Activated T-cell treated with anti-CD3 and anti-CD28 coated beads for 4 hours (primary cell): ENCODE measurements at regions not wholly inside any gene's neighbourhood (a gene's known extent, or its start where the extent isn't known, plus 50 kb on each side); places are given as distances from the start of the nearest gene placed in this dataset.
"Not testable (repeated sequence)": the region's sequence is repeated elsewhere in the genome, so short reads cannot be mapped to it uniquely, and the experiment has no call there.

ENCODE experiments used
- DNase-seq: peaks from one replicate; pipeline ENCODE4 v3.0.0-alpha.2; 2020

DNA sequence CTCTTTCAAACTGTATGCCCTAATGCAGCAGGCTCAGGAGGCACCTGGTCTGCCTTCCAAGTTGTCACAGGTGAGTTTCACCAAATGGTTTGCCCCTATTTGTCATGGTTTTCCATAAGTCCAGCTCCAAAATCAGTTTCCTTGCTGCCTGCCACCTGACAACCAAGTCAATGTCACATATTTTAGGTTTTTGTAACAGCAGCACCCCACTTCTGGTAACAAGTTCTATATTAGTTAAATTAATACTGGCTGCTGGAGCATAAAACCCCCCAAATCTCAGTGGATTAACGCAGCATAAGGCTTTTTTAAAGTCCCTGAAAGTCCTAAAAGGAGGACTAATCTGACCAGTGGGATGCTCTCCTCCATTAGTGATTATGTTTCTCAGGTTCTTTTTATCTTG lies 200.7 kb downstream of the RRAGC start:
- no peak for DNase-seq

DNA sequence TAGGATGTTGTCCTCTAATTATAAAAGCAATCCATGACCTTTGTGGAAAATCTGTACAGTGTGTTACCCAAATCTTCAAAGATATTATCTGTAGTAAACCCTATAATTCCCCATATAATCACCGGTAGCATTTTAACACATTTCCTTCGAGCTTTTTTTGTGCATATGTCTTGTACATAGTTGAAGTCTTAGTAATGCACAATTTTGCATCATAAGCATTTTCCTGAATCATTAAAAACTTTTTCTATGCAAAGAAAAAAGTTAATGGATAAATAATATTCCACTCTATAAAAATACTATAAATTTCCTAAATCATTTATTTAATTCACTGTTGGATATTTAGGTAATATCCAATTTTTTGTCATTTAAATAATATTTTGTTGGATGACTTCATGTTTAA lies 201.7 kb downstream of the RRAGC start:
- no peak for DNase-seq

DNA sequence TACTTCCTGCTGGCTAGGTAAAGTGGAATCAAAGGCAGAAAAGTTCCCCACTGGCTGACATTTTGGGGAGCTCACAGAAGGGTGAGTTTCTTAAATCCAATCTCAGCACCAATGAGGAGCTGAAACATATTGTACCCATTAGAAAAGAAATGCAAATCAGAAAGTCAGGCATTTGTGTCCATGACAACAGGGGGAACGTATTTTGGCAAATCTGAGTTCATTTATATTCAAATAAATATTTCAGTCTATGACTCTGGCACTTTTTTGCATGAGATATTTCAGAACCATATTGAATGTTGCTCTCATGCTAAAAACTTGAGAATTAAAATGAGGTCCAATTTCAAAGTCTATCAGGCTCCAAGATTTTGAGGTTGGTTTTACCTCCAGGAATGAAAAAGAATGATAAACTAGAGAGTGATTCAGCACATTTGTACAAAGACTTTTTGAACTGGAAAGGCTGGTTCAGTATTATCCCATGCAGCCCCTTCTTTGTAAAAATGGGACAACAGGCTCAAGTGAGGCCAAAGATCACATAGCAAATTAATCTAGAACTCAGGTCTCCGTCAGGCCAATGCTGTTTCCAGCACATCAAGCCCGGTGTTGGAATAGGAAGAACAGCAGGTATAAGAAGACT lies 202.2 kb downstream of the RRAGC start:
- no peak for DNase-seq

DNA sequence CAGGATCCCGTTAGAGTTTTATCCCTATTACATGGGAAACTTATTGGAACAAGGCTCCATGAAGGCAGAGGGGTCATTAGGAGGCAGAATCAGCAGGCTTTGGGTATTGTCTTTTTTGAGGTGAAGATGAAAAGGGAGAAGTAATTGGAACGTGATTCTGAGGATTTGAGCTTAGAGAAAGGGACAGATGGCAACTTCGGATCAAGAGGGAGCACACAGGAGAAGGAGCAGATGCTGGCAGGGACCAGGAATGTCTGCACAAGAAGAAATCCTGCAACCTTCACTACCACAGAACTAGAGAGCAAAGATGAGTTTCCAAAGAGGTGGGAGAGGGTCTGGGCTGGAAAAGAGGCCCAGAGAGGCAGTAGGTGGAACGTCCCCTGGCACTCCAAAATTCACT lies 202.8 kb downstream of the RRAGC start:
- no peak for DNase-seq

DNA sequence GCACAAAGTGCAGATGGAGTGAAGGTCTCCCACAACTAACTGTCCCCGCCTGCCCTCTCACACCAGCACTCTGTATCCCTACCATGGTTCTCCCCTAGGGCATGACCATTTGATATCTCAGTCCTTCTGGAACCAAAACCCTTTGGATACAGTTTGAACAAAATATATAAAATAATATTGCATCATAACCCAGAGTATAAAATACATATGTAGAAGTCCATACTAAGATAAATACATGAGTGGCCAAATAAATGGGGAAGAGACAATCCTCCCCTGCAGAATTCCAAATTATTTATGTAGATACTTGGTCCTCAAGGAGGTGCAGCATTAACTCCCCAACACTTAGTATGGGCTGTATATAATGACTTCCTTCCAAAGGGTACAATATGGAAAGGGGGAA lies 207.4 kb downstream of the RRAGC start:
- DNase-seq: no peak

DNA sequence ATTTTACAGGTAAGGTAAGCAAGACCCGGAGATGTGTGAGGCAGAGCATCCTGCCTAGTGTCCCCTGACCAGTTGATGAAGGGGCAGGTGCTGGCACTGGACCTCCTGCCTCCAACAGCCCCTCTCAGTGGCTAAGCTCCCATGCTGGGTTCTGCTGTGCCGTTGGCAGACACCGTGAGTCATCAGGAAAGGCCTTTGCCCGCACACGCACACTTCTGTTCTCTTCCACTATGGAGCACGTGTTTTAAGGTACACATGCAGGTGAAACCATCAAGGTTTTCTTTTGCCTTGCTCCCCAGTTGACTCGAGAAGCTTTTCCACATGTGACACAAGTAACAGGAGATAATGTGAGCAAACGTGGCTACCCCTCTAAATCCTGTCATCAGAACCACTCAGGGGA lies 207.9 kb downstream of the RRAGC start:
- DNase-seq: no peak

DNA sequence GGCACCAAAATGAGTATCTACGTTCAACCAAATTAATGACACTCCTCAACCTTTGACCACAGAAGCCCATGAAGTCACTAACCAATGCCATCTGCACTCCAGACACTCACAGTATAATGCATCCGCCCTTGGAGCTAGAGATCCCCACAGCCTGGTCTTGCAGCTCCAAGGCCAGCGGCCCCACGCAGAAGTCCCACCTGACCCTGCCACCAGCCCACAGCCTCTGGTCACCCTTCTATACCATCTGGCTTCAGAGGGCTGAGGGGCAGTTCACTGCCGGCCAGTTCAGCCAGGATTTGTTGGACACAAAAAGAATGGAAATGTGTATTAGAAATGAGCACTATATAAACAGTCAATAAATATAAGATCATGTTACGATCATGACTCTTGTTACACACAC lies 211.2 kb downstream of the RRAGC start:
- DNase-seq: no peak

DNA sequence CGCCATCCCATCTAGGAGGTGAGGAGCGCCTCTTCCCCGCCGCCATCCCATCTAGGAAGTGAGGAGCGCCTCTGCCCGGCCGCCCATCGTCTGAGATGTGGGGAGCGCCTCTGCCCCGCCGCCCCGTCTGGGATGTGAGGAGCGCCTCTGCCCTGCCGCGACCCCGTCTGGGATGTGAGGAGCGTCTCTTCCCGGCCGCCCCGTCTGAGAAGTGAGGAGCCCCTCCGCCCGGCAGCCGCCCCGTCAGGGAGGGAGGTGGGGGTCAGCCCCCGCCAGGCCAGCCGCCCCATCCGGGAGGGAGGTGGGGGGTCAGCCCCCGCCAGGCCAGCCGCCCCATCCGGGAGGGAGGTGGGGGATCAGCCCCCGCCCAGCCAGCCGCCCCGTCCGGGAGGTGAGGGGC lies 212.2 kb downstream of the RRAGC start:
- not testable (repeated sequence) for DNase-seq

DNA sequence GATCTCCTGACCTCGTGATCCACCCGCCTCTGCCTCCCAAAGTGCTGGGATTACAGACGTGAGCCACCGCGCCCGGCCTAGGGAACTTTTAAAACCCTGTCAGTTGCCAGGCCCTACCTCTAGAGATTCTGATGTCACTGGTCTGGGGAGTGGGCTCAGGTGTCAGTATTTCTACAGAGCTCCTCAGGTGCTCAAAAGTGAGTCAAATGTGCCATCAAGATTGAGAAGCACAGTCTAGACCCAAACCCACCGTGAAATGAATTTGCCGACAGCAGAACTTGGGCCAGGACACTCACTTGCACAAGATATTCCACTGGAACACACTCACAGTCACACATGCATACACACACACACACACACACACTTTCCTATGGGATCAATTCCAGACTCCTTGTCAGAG lies 215.5 kb downstream of the RRAGC start:
- DNase-seq: no peak

DNA sequence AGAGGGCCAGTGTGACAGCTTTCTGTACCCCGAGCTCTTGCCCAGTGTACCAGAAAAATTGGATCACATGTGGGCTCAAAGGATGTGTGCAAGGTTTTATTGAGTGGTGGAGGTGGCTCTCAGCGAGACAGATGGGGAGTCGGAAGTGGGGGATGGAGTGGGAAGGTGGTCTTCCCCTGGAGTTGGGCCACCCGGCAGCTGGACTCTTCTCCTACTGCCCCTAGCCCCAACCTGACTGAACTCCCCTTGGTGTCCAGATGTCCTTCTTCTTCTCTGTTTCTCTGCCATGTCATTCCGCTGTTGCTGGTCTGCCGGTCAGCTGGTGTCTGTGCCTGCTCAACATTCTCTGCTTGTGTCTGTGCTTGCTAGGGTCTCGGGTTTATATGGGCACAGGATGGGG lies 217.9 kb downstream of the RRAGC start:
- no peak for DNase-seq

DNA sequence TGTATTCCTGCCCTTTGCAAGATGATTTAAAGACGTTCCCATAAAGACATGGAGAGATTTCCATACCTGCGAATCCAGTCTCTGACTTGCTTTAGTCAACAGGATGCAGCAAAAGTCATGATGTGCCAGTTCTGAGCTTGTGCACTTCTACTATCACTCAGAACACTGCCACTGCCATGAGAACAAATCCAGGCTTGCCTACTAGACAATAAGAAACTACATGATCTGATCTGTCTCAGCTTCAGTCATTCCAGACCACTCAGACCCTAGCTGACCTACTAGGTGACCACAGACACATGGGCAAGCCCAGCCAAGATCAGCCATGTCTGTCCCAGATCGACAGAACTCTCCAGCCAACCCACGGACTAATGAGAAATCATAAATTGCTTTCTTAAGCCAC lies 219.2 kb downstream of the RRAGC start:
- DNase-seq: no peak

DNA sequence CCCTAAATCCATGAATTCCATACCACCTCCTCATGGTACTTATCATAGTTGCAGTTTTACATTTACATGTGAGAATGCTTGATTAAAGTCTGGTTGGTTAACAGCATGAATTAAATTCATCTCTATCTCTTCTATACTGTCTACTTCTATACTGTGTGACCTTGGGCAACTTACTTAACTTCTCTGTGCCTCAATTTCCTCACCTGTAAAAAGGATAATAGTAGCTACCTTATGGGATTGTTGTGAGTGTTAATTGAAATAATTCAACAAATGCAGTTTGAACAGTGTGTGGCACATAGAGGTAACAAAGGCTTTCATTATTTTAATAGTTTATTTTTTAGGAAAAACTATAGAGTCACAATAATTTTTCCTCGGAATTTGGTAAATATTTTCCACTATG lies 231.3 kb downstream of the RRAGC start:
- DNase-seq: no peak

DNA sequence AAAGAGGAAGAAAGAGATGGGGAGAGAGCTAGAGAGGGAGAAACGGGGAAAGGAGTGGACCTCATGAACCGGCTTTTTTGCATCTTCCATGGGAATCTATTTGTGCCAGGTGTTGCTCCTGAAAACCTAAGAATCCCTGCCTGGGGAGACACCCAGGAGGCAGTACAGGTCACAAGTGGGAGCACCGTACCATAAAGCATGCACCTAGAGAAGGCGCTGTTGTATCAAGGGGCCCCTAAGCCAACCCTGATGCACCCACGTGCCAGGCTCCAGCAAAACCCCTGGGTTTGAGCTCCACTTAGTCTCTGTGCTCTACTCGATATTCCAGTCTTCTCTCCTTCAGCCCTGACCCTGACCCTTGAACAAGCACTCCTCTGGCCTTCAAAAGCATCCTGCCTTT lies 233.6 kb downstream of the RRAGC start:
- DNase-seq: no peak

DNA sequence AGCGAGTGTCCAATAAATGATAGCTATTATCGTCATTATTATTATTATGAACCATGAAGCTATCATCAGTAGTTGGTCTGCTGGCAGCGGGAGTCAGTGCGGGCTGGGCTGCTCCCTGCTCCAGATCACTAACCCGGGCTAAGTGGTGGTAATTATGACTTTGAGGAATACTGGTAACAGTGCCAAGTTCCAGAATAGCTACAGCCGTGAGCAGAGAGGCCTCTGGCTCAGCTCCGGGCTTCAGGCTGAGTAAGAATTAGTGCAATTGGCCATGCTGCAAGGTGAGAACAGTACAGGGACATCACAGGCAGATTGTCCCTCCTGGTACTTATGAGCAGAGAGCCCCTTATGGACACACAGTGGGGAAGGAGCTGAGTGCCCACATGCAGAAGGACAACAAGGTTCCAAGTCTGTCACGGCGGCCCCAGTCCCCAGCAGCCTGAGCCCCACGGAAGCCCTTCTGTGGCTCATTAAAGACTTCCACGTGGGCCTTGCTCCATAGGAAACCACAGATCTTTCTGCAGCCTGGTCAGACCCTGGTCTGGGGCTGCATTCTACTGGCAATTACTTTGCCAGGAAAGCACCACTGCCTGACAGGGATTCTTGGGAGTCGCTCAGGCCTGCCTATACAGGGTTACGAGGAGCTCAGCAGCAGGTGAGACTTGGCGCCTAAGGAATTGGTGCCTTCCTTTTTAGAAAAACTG lies 235.1 kb downstream of the RRAGC start:
- no peak for DNase-seq

DNA sequence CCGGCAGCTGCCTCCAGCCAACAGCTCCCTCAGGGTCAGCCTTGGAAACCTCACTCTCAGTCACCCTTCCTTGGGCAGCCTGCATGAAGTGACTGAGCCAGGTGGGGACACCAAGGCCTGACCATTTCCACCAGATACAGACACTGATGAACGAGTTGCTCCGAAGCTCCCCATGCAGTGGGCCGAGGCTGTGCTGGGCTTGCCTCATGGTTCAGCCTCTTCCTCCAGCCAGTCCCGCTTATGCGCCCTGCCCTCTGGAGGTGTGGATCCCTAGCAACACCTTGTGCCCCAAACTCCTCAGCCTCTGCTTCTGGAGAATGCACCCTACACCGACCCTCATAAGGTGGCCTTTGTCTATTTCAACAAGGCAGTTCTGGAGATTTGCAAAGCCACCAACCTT lies 236.0 kb downstream of the RRAGC start:
- no peak for DNase-seq

DNA sequence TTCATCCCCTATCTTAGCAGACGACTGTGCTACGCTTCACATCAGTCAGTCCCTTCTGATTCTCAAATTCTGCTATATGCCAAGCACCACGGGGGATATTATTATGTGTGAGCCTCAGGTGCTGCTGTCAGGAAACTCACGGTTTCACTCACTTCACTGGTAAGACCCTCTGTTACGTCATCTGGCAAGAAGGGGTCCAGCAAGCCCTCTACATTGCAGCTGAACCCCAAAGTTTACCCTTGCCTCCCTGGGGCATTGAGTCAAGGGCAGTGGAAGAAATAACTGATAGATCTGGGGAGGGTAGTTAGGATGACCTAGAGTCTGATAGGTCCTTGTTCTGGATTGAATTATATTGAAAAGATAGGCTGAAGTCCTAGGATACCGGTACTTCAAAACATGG lies 237.4 kb downstream of the RRAGC start:
- no peak for DNase-seq

DNA sequence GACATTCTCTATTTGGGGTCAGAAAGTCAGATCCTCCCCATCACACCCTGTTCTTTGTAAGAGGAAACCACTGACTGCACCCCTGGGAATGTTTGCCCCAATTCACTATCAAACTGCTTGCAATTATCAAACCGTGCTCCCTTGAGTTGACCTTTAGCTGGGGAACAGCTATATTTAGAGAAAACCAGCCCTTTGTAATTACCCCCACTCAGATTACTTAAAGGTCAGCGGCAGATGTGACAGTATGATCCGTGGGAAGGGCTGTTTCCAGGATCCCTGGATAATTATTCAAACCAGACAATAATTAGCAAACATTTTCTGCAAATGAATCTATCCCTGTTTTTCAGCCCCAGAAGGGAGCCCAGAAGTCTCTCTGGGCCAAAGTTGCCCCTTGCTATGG lies 242.7 kb downstream of the RRAGC start:
- no peak for DNase-seq

DNA sequence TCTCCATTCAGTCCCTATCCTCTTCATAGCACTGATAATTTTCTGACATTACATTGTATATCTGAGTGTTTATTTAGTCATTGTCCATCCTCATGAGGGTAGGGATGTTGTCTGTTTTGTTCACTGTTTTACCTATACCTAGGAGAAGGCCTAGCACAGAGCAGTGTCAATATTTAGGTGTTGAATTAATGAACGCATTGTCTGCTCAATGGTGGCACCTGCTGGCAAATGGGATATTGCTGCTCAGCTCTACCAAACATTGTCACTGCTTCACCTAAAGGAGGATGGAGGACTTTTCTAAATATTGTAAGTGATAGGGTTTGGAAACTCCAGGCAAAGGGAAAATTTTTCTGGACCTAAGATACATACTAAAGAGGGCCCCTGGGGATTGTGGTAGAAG lies 243.9 kb downstream of the RRAGC start:
- DNase-seq: no peak

DNA sequence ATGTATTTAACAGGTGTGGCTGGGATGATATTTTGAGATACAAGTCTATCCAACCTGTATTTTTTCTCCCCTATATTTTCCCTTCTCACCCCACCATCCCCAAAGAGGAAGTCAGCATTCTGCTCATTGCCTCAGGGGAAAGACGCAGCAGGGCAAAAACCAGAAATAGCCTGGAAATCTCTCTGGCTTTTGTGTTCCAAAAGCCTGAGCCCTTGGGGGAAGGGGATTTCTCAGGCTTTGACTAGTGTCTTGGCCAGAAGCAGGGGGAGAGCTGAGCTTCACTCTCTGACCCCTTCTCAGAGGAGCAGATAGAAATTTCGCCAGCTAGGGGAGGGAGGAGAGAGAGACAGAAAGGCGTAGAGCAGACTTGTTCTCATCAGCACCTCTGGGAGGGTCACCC lies 244.7 kb downstream of the RRAGC start:
- DNase-seq: no peak

DNA sequence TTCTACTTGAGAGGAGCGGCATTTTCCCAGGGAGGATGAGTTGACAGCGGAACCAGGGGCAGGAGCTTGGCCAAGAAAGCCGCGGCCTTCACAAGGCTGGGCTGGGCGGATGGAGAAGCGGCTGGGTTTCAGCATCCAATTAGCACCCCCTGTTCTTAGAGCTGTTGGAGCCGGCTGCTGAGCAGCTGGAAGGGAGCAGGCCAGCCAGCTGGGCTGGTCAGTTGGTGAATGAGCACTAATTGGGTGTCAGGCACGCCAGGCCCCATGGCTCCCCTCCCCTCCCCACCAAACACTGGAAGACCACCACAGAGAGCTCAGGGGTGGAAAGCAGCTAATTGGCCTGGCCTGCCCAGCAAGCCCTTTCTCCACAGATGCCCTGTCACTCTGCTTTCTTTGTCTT lies 245.6 kb downstream of the RRAGC start:
- no peak for DNase-seq

DNA sequence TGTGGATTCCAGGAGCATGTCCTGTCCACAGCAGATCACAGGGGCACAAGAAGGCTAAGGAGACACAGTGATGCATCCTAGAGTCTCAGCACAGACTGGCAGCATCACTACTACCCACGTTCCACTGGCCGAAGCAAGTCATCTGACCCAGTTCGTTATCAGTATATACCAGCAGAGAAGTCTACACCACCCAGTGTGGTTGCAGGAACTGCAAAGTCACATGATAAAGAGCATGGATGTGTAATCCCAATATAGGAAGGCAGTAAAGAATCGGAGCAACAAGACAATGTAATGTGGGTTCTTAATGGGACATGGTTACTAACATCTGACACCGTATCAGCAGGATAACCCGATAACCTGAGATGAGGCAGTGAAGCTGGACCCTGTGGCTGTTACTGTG lies 246.6 kb downstream of the RRAGC start:
- DNase-seq: no peak

DNA sequence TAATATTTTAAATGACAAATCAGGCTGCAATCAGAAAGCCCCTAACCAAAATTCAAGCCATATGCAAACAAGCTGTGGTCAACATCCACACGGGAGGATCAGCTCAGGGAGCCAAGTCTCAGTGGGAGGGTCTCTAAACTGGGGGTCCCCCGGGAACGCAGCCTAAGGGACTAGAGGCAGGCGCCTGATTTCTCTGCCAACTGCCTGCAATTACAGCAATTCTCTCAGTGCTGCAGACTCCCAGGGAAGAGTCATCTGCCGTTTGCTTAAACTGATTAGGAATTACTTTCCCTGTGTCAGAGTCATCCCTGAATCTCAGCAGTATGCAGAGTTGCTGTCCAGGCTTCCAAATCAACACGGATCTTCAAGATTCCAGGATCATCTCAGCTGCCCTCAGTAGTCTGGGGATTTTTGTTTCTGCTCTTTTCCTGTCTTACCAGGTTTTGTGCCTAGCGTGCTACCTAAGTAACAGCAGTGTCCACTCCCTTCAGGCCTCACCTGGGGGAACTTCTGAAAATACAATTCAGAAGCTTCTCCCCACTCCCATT lies 247.8 kb downstream of the RRAGC start:
- DNase-seq: no peak

DNA sequence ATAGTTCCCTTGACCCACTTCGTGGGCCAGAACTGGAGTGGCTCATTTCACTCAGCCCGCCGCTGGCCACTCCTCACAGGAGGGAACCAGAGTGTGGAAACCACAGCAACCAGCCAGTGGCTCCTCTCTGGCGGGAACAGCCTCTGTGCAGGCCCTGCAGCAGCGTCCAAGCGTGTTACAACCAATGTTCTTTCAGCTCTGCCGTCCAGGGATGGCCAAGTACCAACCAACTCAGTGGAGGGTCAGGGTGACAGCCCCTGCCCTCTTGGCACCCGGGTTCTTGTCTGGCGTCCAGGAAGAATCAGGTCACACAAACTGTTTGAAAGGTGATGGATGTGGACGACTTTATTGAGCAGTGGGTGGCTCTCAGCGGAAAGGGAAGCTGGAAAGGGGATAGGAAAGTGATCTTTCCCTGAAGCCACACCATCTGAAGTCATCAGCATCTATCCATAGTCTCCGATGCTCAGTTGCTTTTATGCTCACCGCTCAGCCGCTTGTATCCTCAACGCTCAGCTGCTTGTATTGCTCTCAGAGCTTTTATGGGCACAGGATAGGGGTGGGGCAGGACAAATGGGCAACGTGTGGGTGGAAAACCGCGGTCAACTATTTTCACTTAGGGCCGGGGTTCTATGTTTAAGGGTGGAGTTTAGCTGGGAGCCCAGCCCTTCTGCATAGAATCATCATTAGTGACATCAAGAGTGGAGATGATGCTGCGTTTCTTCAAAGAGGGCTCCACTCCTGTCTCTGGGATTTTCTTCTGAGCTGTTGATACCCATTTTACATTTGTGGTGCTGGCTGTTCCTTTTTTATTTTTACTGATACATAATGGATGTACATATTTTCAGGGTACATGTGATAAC lies 250.2 kb downstream of the RRAGC start:
- no peak for DNase-seq
